ENCODE measurements at regions not wholly inside any gene's neighbourhood (a gene's known extent, or its start where the extent isn't known, plus 50 kb on each side); places are given as distances from the start of the nearest gene placed in this dataset.

GRCh38 chr15:72911626-72912025, 128.1 kb upstream of the ADPGK start:
- TF ChIP-seq POLR2A (IDR thresholded peaks at IDR 0.05) (no peak), CTCF (IDR thresholded peaks at IDR 0.05) (no peak)

Data from thyroid gland (tissue), 4 donors.